ENCODE measurements at regions not wholly inside any gene's neighbourhood (a gene's known extent, or its start where the extent isn't known, plus 50 kb on each side); places are given as distances from the start of the nearest gene placed in this dataset.

GRCh38 chr12:115882936-115883335, 394.6 kb downstream of the MED13L start:
- H3K27me3 ChIP-seq: no peaks in the 10 kb centered on the region
- no peaks in the 10 kb centered on the region for H3K9me3 ChIP-seq (ENCODE audit: low read depth)
- H2AFZ ChIP-seq: no peak overlapping the region
- no peak overlapping the region for H3K4me3 ChIP-seq
- no peak overlapping the region for H3K27ac ChIP-seq
- no peaks in the 10 kb centered on the region for H3K79me2 ChIP-seq
- H3K36me3 ChIP-seq (replicated peaks; ENCODE audit: insufficient read depth, low read depth): no peaks in the 10 kb centered on the region
- no peaks in the 10 kb centered on the region for H3K4me1 ChIP-seq (ENCODE audit: insufficient read depth)
- no peak for DNase-seq (ENCODE audit: low spot score)
- TF ChIP-seq EZH2 (IDR thresholded peaks at IDR 0.05; ENCODE audit: borderline replicate concordance) (no peak), EZH2phosphoT487 (IDR thresholded peaks at IDR 0.05; ENCODE audit: low read depth, severe bottlenecking, unreplicated experiment) (no peak), CTCF (IDR thresholded peaks at IDR 0.05; ENCODE audit: poor library complexity) (no peak)
- no peaks in the 10 kb centered on the region for H3K9me2 ChIP-seq (replicated peaks; ENCODE audit: insufficient read depth)
- H3K4me2 ChIP-seq: no peak overlapping the region
- H4K20me1 ChIP-seq (ENCODE audit: insufficient read depth, poor library complexity, severe bottlenecking): no peaks in the 10 kb centered on the region

GRCh38 chr12:115880238-115880637, 397.3 kb downstream of the MED13L start:
- H3K9me2 ChIP-seq (replicated peaks; ENCODE audit: insufficient read depth): no peaks in the 10 kb centered on the region
- no peaks in the 10 kb centered on the region for H3K79me2 ChIP-seq
- H4K20me1 ChIP-seq (ENCODE audit: insufficient read depth, poor library complexity, severe bottlenecking): no peaks in the 10 kb centered on the region
- H3K4me1 ChIP-seq (ENCODE audit: insufficient read depth): no peaks in the 10 kb centered on the region
- DNase-seq (ENCODE audit: low spot score): no peak
- no peaks in the 10 kb centered on the region for H3K9me3 ChIP-seq (ENCODE audit: low read depth)
- H3K27ac ChIP-seq: no peak overlapping the region
- no peaks in the 10 kb centered on the region for H3K27me3 ChIP-seq
- H3K4me3 ChIP-seq: no peak overlapping the region
- no peak overlapping the region for H3K4me2 ChIP-seq
- WGBS (ENCODE audit: low lambda C conversion rate, missing lambda C conversion rate): 96% methylated on average over 3 of the region's 3 CpGs
- TF ChIP-seq EZH2phosphoT487 (IDR thresholded peaks at IDR 0.05; ENCODE audit: low read depth, severe bottlenecking, unreplicated experiment): no peak
- no peak for TF ChIP-seq EZH2 (IDR thresholded peaks at IDR 0.05; ENCODE audit: borderline replicate concordance)
- TF ChIP-seq CTCF (IDR thresholded peaks at IDR 0.05; ENCODE audit: poor library complexity): no peak
- H3K36me3 ChIP-seq (replicated peaks; ENCODE audit: insufficient read depth, low read depth): no peaks in the 10 kb centered on the region
- no peak overlapping the region for H2AFZ ChIP-seq

GRCh38 chr12:115879354-115879753, 398.1 kb downstream of the MED13L start:
- Histone ChIP-seq H4K20me1 (ENCODE audit: insufficient read depth, poor library complexity, severe bottlenecking) (no peaks in the 10 kb centered on the region), H3K27ac (no peak overlapping the region), H3K79me2 (no peaks in the 10 kb centered on the region), H2AFZ (no peak overlapping the region), H3K9me3 (ENCODE audit: low read depth) (no peaks in the 10 kb centered on the region), H3K4me3 (no peak overlapping the region), H3K36me3 (replicated peaks; ENCODE audit: insufficient read depth, low read depth) (no peaks in the 10 kb centered on the region), H3K4me1 (ENCODE audit: insufficient read depth) (no peaks in the 10 kb centered on the region), H3K4me2 (no peak overlapping the region), H3K27me3 (no peaks in the 10 kb centered on the region), H3K9me2 (replicated peaks; ENCODE audit: insufficient read depth) (no peaks in the 10 kb centered on the region)
- DNase-seq (ENCODE audit: low spot score): no peak
- TF ChIP-seq EZH2 (IDR thresholded peaks at IDR 0.05; ENCODE audit: borderline replicate concordance) (no peak), EZH2phosphoT487 (IDR thresholded peaks at IDR 0.05; ENCODE audit: low read depth, severe bottlenecking, unreplicated experiment) (no peak), CTCF (IDR thresholded peaks at IDR 0.05; ENCODE audit: poor library complexity) (no peak)
- WGBS (ENCODE audit: low lambda C conversion rate, missing lambda C conversion rate): 65% methylated on average over 5 of the region's 5 CpGs

Data from hepatocyte (in vitro differentiated cells).